Mesenchymal stem cell (in vitro differentiated cells and primary cell): ENCODE measurements at regions not wholly inside any gene's neighbourhood (a gene's known extent, or its start where the extent isn't known, plus 50 kb on each side); places are given as distances from the start of the nearest gene placed in this dataset.

ENCODE experiments used
- DNase-seq: peaks from one replicate; pipeline ENCODE4 v3.0.0-alpha.2; 2013
- H2AFZ ChIP-seq: one replicate; pipeline ENCODE4 v1.6.1; 2013; ENCODE audit warnings: low read depth, mild to moderate bottlenecking, control low read depth, inconsistent platforms, low read length, moderate library complexity
- H2AK5ac ChIP-seq: 2 replicates; pipeline ENCODE4 v1.6.1; 2013; ENCODE audit warnings: low read length, moderate library complexity, mild to moderate bottlenecking, inconsistent platforms; ENCODE audit not compliant: severe bottlenecking
- H2BK120ac ChIP-seq: one replicate; pipeline ENCODE4 v1.6.1; 2013; ENCODE audit warnings: low read depth, mild to moderate bottlenecking, inconsistent platforms, low read length, moderate library complexity
- H2BK12ac ChIP-seq, 2 experiments: one replicate each; pipeline ENCODE4 v1.6.1; 2013; ENCODE audit warnings: inconsistent platforms in 2 of 2, low read length in 2 of 2, mild to moderate bottlenecking in 2 of 2, moderate library complexity in 2 of 2, control low read depth in 1 of 2
- H2BK15ac ChIP-seq: one replicate; pipeline ENCODE4 v1.6.1; 2013; ENCODE audit warnings: mild to moderate bottlenecking, low read depth, inconsistent platforms; ENCODE audit not compliant: poor library complexity, severe bottlenecking
- H2BK5ac ChIP-seq: 2 replicates; pipeline ENCODE4 v1.6.1; 2013; ENCODE audit warnings: low read depth, mild to moderate bottlenecking, low read length, control low read depth, inconsistent platforms; ENCODE audit not compliant: poor library complexity, severe bottlenecking
- H3K14ac ChIP-seq, 2 experiments: one replicate each; pipeline ENCODE4 v1.6.1; 2013; ENCODE audit warnings: inconsistent platforms in 2 of 2, low read length in 2 of 2, control low read depth in 1 of 2, mild to moderate bottlenecking in 1 of 2, moderate library complexity in 1 of 2
- H3K18ac ChIP-seq, 2 experiments: one replicate each; pipeline ENCODE4 v1.6.1; 2013; ENCODE audit warnings: inconsistent platforms in 2 of 2, low read length in 2 of 2, control low read depth in 1 of 2, low read depth in 1 of 2, mild to moderate bottlenecking in 1 of 2
- H3K23ac ChIP-seq, 2 experiments: one replicate each; pipeline ENCODE4 v1.6.1; 2013; ENCODE audit warnings: inconsistent platforms in 2 of 2, low read length in 2 of 2, mild to moderate bottlenecking in 2 of 2, moderate library complexity in 2 of 2, control low read depth in 1 of 2
- H3K27ac ChIP-seq: 2 replicates; pipeline ENCODE4 v1.5.1; 2013; ENCODE audit warnings: mild to moderate bottlenecking, moderate library complexity, low read length, control low read depth, inconsistent platforms; ENCODE audit not compliant: poor library complexity, severe bottlenecking
- H3K27me3 ChIP-seq, 2 experiments: 2 replicates each; pipeline versions ENCODE4 v1.6.1 to v1.7.0; 2013; ENCODE audit warnings: low read length in 2 of 2, mild to moderate bottlenecking in 2 of 2, moderate library complexity in 2 of 2, control low read depth in 1 of 2, inconsistent platforms in 1 of 2; ENCODE audit not compliant: control insufficient read depth in 1 of 2, insufficient read depth in 1 of 2
- H3K36me3 ChIP-seq, 2 experiments: 2 replicates each; pipeline versions ENCODE4 v1.6.1 to v1.7.0; 2013; ENCODE audit warnings: low read length in 2 of 2, control low read depth in 1 of 2, inconsistent platforms in 1 of 2, low read depth in 1 of 2, mild to moderate bottlenecking in 1 of 2; ENCODE audit not compliant: insufficient read depth in 2 of 2, control insufficient read depth in 1 of 2
- H3K4ac ChIP-seq, 2 experiments: one replicate each; pipeline ENCODE4 v1.6.1; 2013; ENCODE audit warnings: inconsistent platforms in 2 of 2, low read length in 2 of 2, mild to moderate bottlenecking in 2 of 2, moderate library complexity in 2 of 2, control low read depth in 1 of 2, low read depth in 1 of 2
- H3K4me1 ChIP-seq: 2 replicates; pipeline ENCODE4 v1.6.1; 2013; ENCODE audit warnings: low read depth, low read length, control low read depth; ENCODE audit not compliant: control insufficient read depth, insufficient read depth
- H3K4me2 ChIP-seq: 2 replicates; pipeline ENCODE4 v1.6.1; 2013; ENCODE audit warnings: low read length, mild to moderate bottlenecking, inconsistent platforms; ENCODE audit not compliant: poor library complexity, severe bottlenecking
- H3K4me3 ChIP-seq, 2 experiments: 2 replicates each; pipeline versions ENCODE4 v1.5.1 to v1.7.0; 2013; ENCODE audit warnings: low read length in 2 of 2, mild to moderate bottlenecking in 2 of 2, control low read depth in 1 of 2, low read depth in 1 of 2; ENCODE audit not compliant: insufficient read depth in 1 of 2
- H3K79me1 ChIP-seq: replicated peaks from 2 replicates; pipeline ENCODE4 v1.6.1; 2013; ENCODE audit warnings: mild to moderate bottlenecking, control low read depth, low read length, inconsistent platforms; ENCODE audit not compliant: poor library complexity, severe bottlenecking
- H3K9ac ChIP-seq: 2 replicates; pipeline ENCODE4 v1.7.0; 2013; ENCODE audit warnings: mild to moderate bottlenecking, low read length, moderate library complexity
- H3K9me3 ChIP-seq: 2 replicates; pipeline ENCODE4 v1.7.0; 2013; ENCODE audit warnings: mild to moderate bottlenecking, low read length; ENCODE audit not compliant: control insufficient read depth
- H4K8ac ChIP-seq: one replicate; pipeline ENCODE4 v1.6.1; 2013; ENCODE audit warnings: inconsistent platforms, mild to moderate bottlenecking, low read length, moderate library complexity
- H4K91ac ChIP-seq: one replicate; pipeline ENCODE4 v1.6.1; 2013; ENCODE audit warnings: mild to moderate bottlenecking, low read length, inconsistent platforms
- WGBS: methylation state at CpG from one replicate; pipeline ENCODE4 v1.1.7; 2013; ENCODE audit warnings: mixed read lengths; 5-methylcytosine and 5-hydroxymethylcytosine counted together

GRCh38 chr5:75992753-75993152, 90.4 kb upstream of the SV2C start:
- H3K36me3 ChIP-seq: no peaks in the 10 kb centered on the region
- H3K79me1 ChIP-seq: no peaks in the 10 kb centered on the region
- no peaks in the 10 kb centered on the region for H3K9me3 ChIP-seq
- H2BK15ac ChIP-seq: no peak overlapping the region
- no peak overlapping the region for H2BK5ac ChIP-seq
- no peak overlapping the region for H4K91ac ChIP-seq
- no peaks in the 10 kb centered on the region for H3K27me3 ChIP-seq
- no peak overlapping the region for H2AK5ac ChIP-seq
- H3K14ac ChIP-seq: no peak overlapping the region
- no peak overlapping the region for H3K18ac ChIP-seq
- H3K27ac ChIP-seq: no peak overlapping the region
- DNase-seq: no peak
- no peaks in the 10 kb centered on the region for H3K4me1 ChIP-seq
- H3K4ac ChIP-seq: no peak overlapping the region
- no peak overlapping the region for H3K9ac ChIP-seq
- no peak overlapping the region for H4K8ac ChIP-seq
- H2AFZ ChIP-seq: no peak overlapping the region
- no peak overlapping the region for H3K4me2 ChIP-seq
- no peak overlapping the region for H3K23ac ChIP-seq
- H3K4me3 ChIP-seq: no peak overlapping the region
- H2BK120ac ChIP-seq: no peak overlapping the region
- H2BK12ac ChIP-seq: no peak overlapping the region

GRCh38 chr5:75985077-75985476, 98.1 kb upstream of the SV2C start:
- Histone ChIP-seq H3K4me2 (no peak overlapping the region), H4K8ac (no peak overlapping the region), H2AFZ (no peak overlapping the region), H3K23ac (no peak overlapping the region), H3K9me3 (no peaks in the 10 kb centered on the region), H2BK12ac (no peak overlapping the region), H3K79me1 (no peaks in the 10 kb centered on the region), H2AK5ac (no peak overlapping the region), H3K18ac (no peak overlapping the region), H3K9ac (no peak overlapping the region), H3K14ac (no peak overlapping the region), H4K91ac (no peak overlapping the region), H3K4ac (no peak overlapping the region), H3K36me3 (no peaks in the 10 kb centered on the region), H3K4me3 (no peak overlapping the region), H2BK120ac (no peak overlapping the region), H3K27ac (no peak overlapping the region), H2BK5ac (no peak overlapping the region), H3K4me1 (no peaks in the 10 kb centered on the region), H2BK15ac (no peak overlapping the region), H3K27me3 (no peaks in the 10 kb centered on the region)
- no peak for DNase-seq
- 56% methylated on average over 3 of the region's 3 CpGs for WGBS

GRCh38 chr5:75975496-75975895, 107.7 kb upstream of the SV2C start:
- H2BK12ac ChIP-seq: no peak overlapping the region
- H3K27ac ChIP-seq: no peak overlapping the region
- H3K4me3 ChIP-seq: no peak overlapping the region
- H3K18ac ChIP-seq: no peak overlapping the region
- WGBS: 68% methylated on average over 2 of the region's 5 CpGs
- no peak overlapping the region for H4K91ac ChIP-seq
- H3K4me1 ChIP-seq: no peaks in the 10 kb centered on the region
- no peaks in the 10 kb centered on the region for H3K27me3 ChIP-seq
- no peaks in the 10 kb centered on the region for H3K9me3 ChIP-seq
- H2AK5ac ChIP-seq: no peak overlapping the region
- H3K9ac ChIP-seq: no peak overlapping the region
- no peak overlapping the region for H2BK5ac ChIP-seq
- no peak overlapping the region for H3K4ac ChIP-seq
- no peak overlapping the region for H4K8ac ChIP-seq
- H3K14ac ChIP-seq: no peak overlapping the region
- no peak for DNase-seq
- H2BK120ac ChIP-seq: no peak overlapping the region
- H2BK15ac ChIP-seq: no peak overlapping the region
- H3K23ac ChIP-seq: no peak overlapping the region
- H2AFZ ChIP-seq: no peak overlapping the region
- no peaks in the 10 kb centered on the region for H3K36me3 ChIP-seq
- no peak overlapping the region for H3K4me2 ChIP-seq
- no peaks in the 10 kb centered on the region for H3K79me1 ChIP-seq

- no peak overlapping the region for H3K4me3 ChIP-seq
- WGBS: 67% methylated on average over 1 of the region's 1 CpG
- no peak overlapping the region for H2BK12ac ChIP-seq
- H3K27ac ChIP-seq: no peak overlapping the region
- no peak overlapping the region for H2BK120ac ChIP-seq
- H3K36me3 ChIP-seq: no peaks in the 10 kb centered on the region
- peaks cover 0 to 7% of the 10 kb centered on the region in 2 experiments for H3K27me3 ChIP-seq
- H2BK15ac ChIP-seq: no peak overlapping the region
- H2BK5ac ChIP-seq: no peak overlapping the region
- no peak overlapping the region for H4K91ac ChIP-seq
- H3K18ac ChIP-seq: no peak overlapping the region
- H3K4me1 ChIP-seq: no peaks in the 10 kb centered on the region
- H3K4me2 ChIP-seq: no peak overlapping the region
- no peak for DNase-seq
- no peak overlapping the region for H2AFZ ChIP-seq
- H2AK5ac ChIP-seq: no peak overlapping the region
- no peak overlapping the region for H3K4ac ChIP-seq
- H4K8ac ChIP-seq: no peak overlapping the region
- H3K9ac ChIP-seq: no peak overlapping the region
- H3K9me3 ChIP-seq: no peaks in the 10 kb centered on the region
- H3K14ac ChIP-seq: no peak overlapping the region
- H3K23ac ChIP-seq: no peak overlapping the region
- H3K79me1 ChIP-seq: no peaks in the 10 kb centered on the region
Observed at GRCh38 chr5:75965292-75965691, 117.9 kb upstream of the SV2C start.
